GM19239 (cell line): ENCODE measurements at regions not wholly inside any gene's neighbourhood (a gene's known extent, or its start where the extent isn't known, plus 50 kb on each side); places are given as distances from the start of the nearest gene placed in this dataset.

Source experiments
- DNase-seq: peaks from one replicate; pipeline ENCODE4 v3.0.0; 2011; ENCODE audit warnings: low spot score; ENCODE audit not compliant: insufficient read length
- FAIRE-seq: peaks from 2 replicates; lab custom pipeline; 2011; peaks lifted over from hg19 to GRCh38; lab: Jason Lieb, UNC

DNA sequence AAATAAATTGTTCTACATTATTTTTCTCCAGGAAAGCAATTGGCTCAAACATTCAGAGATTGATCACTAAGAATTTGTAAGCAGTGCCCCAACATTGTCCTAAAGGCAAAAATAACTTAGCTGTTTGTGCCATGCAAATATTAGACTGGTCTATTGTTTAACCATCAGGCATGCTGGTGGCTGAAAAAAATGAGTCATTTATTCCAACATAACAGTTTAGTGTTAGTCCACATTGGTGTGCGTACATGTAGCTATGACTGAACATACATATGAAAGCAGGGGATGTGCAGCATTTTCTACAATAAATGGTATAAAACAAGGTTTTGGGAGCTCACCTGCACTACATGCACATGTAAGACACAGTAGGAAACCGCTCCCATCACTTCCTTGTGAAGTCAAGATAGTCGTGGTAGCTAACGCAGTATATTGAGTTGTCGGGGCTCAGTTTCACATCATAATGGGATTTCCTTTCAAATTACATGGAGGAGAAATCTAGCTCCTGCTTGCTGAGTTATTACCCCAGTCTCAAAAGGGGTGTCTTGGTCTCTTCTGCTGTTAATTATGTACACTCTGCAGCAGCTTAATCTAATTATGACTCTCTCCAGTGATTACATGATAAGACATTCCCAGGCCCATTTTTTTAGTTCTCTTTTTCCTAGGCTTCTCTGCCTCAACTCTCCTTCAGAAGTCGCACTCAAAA is 199.4 kb downstream of the LYPLAL1 start:
- DNase-seq (no peak), FAIRE-seq (no peak)

DNA sequence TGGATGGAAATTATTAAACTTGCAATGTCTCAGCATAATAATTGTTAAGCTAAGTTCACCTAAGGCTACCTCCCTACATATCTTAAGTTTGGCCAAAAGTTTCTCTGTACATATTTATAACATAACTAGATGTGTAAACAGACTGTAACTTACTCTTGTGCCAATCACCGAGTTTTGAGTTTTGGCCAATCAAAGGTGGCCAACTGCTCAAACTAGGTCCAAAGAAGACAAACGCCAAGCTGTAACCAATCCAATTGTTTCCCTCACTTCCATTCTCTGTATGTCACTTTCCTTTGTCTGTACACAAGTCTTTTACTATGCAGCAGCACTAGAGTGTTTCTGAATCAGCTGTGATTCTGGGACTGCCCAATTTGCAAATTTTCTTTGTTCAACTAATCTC is 197.8 kb downstream of the LYPLAL1 start:
- DNase-seq (no peak), FAIRE-seq (no peak)

DNA sequence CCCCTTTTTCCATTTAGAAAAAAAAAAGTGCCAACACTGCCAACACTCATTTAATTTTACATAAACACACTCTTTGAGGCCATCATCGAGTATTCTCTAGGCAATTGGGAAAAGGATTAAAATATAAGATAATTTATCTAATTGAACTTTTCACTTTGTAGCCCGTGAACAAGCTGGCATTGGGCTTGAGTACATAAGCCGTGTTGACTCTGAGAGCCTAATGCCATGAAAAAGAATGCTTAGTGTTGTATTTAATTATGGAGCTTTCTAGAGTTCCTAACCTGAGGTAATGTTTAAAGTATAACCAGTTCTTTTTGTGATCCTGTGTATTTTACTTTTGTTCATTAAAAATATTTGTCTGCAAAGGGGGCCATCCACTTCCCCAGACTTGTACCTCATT is 193.8 kb downstream of the LYPLAL1 start:
- no peak for DNase-seq
- FAIRE-seq: no peak

DNA sequence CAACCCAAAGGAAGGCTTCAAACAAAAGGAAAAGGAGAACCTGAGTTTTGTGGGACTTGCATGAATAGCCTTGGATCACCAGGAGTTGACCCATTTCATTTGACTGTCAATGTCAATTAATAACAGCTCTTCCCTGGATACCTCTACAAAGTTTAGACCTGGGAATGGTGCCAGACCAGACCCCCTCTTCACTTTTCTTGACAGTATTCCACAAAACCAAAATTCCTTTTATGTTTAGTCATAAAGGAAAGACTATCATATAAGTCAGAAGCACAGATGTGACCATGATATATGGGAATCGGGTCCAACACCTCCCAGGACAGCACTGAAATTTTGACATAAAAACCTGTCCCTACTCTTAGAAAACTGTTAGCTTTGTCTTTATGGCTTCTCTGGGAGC is 191.8 kb downstream of the LYPLAL1 start:
- DNase-seq (no peak), FAIRE-seq (no peak)

DNA sequence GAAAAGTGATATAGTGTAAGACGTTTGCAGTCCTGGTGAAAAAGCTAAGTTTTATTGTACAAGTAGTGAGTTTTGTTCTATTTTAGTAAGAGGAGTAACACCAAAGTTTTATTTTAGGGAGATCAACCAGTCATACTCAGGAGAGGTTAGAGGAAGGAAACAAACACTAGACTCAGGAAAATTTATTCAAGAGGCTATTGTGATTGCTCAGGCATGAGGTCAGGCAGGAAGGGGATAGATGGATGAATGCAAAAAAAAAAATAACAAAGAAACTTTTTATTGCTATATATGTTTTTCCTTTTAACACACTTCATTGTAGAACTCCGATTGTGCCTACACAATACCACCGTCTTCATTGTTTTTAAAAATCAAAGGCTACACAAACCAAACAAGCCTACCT is 189.0 kb downstream of the LYPLAL1 start:
- no peak for DNase-seq
- no peak for FAIRE-seq

DNA sequence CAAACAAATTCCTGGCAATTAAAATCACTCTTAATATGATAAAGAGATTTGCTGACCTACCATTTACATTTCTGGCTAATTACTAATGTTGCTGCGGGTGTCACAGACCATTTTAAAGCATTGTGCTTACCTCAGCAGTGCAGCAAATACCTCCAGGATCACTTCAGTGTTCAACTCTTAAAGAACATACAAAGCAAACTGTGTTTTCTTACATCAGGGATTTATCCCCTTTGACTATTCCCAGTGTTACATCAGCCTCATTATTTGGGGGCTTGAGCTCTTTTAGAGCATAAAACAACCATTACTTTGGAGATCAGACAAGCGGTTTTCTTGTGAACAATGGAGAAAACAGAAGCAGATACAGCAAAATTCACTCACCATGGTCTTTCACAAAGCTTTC is 185.4 kb downstream of the LYPLAL1 start:
- DNase-seq: no peak
- no peak for FAIRE-seq

DNA sequence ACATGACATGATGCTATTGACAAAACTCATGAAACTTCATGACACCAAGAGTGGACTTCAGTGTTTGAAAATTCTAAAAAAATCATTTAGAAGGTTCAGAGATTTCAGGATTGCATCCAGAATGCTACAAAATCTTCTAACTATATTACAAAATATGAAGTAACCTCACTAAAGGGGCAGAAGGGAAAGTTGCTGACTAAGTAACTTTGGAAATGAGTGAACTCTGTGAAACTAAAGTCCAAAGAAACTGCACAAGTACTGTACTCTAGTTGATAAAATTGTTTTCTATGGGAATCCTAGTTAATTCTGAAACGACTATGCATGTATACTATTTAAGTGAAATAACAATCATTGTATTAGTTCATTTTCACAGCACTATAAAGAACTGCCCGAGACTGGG is 184.4 kb downstream of the LYPLAL1 start:
- DNase-seq: no peak
- FAIRE-seq: no peak

DNA sequence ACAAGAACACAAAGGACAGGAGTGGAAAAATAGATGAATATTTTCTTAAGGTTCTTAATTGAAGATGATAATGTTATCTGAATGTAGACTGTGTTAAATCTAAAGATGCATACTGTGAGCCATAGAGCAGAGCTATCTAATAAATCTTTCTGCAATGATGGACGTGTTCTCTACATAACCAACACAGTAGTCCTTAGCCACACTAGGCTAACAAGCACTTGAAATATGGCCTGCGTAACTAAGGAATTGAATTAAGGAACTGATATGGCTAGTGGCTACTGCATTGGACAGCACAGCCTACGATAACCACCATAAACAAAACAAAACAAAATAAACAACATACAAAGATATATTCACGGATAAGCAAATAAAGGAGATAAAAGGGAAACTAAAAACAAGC is 181.3 kb downstream of the LYPLAL1 start:
- DNase-seq (no peak), FAIRE-seq (no peak)

DNA sequence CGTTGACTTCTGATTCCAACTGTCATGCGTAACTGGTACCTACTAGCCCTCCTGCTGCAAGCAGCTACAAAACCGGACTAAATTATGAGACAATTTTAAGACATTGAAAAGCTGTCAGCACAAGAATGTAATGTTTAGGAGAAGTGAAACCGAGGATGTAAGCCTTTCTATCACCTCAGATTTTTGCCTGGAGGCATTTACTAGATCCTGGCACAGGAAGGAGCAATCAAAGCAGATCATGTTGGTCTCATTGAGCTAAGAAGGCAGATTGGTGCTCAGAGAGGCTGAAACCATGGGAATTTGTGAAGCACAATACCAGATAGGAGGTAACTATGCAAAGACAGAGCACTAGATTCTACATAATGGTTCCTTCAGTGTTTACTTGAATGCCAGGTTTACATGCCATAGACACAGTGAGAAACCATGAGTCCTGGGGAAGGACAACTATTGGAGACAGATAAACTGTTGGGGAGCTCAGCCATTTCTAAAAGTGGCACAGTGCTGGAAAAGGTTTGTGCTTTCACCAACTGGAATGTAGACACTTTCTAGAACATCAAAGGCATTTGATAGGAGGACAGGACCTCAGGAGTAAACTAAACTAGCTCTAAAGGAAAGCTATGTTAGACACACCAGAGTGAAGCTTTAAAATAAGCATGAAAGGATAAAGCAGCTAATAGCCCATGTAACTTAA is 179.4 kb downstream of the LYPLAL1 start:
- DNase-seq: no peak
- FAIRE-seq: no peak

DNA sequence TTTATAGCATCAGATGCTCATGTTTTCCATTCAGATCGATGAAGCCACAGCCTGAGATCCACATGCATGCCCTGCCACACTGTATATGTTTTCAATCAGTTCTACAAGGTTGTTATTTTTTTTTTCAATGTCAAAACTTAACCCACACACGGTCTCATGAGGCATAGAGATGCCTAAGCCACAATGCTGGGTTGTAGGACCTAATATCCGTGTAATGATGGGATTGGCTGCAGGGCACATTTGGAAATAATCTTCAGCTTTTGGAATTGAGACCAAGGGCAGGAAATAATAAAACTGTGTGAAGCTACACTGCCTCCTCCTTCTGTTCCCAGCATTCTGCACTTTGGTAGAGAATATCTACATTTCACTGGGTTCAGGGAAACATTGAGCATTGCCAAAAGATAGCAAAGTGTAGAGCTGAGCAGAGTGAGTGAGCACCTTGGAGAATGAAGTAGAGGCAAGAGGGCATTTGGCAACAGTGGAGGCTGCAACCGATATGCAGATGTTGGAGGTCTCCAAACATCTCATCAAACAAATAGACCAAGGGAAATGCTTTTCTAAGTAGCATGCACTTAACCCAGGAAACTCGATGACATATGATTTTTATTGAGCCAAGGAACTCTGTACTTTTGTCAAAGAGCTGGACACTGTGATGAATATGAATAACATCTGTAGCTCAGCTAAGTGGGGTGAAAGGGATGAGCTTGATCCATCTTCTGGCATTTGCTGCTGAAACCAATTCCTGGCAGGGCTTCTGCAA is 176.7 kb downstream of the LYPLAL1 start:
- FAIRE-seq: no peak
- DNase-seq: no peak

DNA sequence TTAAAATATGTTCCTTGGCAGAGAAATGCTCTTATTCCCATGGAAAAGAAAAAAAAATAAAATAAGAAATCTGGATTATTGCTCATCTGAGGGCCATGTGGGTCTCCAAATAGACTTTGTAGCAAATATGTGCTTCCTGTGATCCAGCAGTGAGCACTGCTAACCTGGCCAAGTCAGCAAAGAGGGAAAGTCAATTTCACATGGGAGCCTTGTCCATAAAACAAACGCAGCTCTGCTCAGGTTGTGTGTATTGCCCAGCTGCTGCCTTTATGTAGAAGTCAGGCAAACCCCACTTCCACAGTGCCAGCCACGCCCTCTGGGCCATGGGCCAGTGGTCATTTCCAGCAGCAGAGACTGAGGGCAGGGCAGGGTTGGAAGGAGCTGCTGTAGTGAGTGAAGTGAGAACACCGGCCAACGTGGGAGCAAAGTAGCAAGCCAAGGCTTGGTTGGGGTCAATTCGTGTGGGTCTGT is 174.3 kb downstream of the LYPLAL1 start:
- DNase-seq (no peak), FAIRE-seq (no peak)

DNA sequence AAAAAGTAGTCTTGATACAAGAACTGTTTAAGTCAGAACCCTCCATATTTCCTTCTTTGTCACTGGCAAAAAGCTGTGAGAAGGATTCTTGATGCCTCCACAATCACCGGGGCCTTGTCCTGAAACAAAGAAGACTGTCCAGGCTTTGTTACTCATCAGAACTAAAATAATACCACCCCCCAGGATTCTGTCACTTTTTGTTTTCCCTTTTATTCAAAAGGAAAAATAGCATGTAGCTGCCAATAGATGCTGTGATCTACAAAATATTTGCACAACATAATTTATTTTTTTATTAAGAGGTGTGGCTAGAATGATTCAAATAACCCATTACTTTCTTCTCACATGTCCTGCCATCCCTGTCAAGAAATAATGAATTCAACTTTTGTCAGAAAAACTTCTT is 173.7 kb downstream of the LYPLAL1 start:
- no peak for FAIRE-seq
- no peak for DNase-seq

DNA sequence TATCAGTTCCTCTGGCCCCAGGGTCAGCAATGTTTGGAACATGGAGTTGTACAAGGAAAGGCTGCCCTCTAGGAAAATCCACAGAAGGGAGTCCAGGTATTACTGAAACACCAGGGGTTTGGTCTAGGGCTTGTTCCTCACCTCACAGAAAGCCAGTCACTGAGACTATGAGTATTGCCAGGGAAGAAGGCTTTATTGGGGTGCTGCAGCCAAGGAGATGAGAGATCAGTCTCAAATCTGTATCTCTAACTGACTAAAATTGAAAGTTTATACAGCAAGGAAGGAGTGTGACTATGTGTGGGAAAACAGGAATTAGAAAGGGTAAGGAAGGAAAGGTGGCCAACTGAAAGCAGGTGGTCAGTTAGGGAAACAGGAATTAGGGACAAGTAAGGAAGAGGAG is 172.3 kb downstream of the LYPLAL1 start:
- DNase-seq: no peak
- FAIRE-seq: no peak

DNA sequence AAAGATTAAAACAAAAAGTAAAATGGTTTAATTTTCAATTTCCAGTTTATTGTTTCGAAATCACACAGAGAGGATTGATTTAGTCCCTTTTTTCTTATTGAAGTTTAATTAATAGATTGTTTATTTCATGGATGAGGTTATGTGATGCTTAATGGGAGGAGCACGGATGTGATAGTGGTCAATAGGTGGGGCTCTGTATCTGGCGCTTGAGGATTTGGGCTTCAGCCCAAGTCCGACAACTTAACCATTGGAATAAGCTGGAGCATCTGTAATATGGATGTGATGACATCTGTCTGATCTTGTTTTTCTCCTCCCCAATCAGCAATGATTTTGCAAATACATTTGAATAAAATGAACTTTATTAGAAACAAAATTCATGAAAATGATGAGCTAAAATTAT is 169.2 kb downstream of the LYPLAL1 start:
- no peak for FAIRE-seq
- DNase-seq: no peak

DNA sequence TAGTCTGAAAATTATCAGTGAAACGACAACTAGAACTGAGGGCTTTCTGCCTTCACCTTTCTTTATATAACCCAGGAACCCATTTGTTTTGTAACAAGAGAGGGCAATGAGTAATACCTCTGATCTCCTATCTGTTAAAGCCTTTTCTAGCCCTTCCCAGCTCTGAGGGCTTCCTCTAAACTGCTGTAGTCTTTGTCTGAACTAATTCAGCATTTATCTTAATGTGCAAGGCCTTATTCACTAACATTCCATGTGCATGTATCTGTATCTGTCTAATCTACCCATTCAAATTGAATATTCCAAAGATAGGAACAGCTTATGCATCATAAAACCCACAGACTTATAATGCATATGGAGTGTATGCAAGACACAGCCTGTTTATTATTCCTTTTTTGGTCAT is 167.1 kb downstream of the LYPLAL1 start:
- DNase-seq (no peak), FAIRE-seq (no peak)

DNA sequence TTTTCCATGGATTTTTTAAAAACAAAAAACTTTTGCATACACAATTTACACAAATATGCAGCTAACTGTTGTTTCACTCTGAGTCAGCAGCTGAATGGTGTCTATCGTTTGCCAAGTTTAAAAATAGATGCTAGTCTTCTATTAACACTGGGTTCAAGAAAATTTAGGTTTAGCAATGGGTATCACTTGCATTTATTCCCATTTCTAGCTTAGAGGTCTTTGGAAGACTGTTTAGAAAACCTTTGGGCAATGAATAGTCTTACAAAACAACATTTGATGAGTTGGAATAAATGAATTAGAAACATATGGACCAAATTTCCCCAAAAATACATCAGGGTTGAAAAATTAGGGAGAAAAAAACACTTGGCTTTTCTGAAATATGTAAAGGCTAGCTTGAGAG is 165.8 kb downstream of the LYPLAL1 start:
- FAIRE-seq (no peak), DNase-seq (no peak)

DNA sequence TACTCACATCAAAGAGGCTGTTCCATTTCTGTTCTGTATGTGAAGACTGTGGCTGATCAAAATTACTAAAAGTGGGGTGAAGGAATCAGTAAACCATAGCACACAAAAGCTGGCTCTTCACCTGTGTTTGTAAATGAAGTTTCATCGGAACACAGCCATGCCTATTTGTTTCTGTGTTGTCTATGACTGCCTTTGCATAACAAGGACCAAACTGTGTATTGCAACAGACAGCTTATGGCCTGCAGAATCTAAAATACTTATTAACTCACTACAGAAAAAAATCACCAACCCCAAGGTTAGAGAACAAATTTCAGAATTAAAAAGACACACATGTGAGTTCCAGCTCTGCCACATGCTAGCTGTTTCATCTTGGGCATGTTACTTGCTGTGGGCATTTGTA is 163.9 kb downstream of the LYPLAL1 start:
- DNase-seq: no peak
- FAIRE-seq: no peak

DNA sequence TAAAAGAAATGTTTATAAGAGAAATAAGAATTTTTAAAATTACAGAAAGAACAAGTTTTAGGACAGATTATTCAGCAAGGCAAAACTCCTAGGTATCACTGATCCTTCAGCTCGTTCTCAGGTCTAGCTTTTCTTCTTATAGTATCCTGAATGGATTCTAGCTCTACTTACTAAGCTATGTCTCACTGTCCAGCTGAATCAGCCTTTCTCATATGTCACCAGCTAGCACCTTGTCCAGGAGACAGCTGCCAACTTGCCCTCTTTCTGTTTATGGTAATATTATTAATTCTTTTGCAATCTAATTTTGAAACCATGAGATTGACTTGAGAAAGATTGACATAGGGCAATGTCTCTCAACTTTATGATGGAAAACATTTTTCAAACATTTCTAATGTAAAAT is 159.9 kb downstream of the LYPLAL1 start:
- FAIRE-seq (no peak), DNase-seq (no peak)

DNA sequence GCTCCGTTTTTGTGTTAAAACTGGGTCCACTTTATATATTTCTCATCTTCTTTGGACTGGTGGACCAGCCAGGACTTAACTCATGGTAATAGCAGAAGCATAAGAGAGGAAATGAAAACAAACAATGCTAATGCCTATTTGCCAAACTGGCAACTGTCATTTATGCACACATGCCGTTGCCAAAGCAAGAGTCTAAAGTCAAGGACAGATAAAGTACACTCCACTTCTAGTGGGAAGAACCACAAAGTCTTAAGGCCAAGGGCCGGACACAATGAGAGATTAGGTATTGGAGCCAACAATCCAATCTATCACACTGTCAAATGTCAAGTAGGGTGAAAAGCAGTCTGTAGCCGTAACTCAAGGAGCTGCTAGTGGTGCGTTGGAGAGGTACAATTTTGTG is 157.7 kb downstream of the LYPLAL1 start:
- DNase-seq (no peak), FAIRE-seq (no peak)

DNA sequence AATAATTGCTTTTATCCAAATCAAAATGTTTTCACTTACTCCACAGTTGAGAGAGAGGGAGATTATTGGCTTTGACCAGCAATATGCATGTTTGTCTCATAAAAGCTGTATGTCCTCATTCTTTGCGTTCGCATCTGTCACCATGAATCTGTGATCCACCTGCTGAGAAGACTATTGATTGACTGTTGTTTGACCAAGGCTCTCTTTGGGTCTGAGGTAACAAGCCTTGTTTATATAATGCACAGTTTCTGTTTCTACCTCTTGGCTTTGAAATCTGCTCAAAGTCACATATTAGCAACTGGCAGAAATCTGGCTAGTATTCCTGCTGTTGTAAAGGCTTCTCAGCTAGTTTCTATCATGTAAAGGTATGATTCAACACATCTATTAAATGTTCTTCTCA is 157.0 kb downstream of the LYPLAL1 start:
- DNase-seq (no peak), FAIRE-seq (no peak)

DNA sequence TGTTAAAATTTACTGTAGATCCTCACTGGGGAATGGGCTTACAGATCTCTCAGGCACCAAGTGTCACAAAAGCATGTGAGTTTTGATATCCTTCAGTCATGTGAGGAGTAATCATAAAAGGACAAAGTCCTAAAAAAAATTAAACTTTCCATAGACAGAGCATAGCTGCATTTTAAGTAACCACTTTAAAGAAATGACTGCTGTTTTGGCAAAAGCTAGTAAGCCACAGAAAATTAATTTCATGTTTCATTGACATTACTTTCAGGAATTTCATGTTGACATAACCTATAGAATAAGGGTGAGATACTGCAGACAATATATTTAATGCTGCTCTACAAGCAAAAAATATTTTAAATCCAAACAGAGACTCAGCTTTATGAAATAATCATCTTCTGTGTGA is 156.3 kb downstream of the LYPLAL1 start:
- FAIRE-seq (no peak), DNase-seq (no peak)
